22Rv1 (cell line): ENCODE measurements at regions not wholly inside any gene's neighbourhood (a gene's known extent, or its start where the extent isn't known, plus 50 kb on each side); places are given as distances from the start of the nearest gene placed in this dataset.

Experiments used
- ZFX ChIP-seq: fragments of 450-650 bp; IDR thresholded peaks from 2 replicates; pipeline ENCODE4 v1.6.1; 2017; ENCODE audit warnings: antibody characterized with exemption, borderline replicate concordance
- TF ChIP-seq, protein P1 (sequence below): fragments of 450-650 bp; IDR thresholded peaks from 2 replicates; pipeline ENCODE4 v1.5.1; 2017; ENCODE audit warnings: mild to moderate bottlenecking

- TF ChIP-seq, protein P1, sequence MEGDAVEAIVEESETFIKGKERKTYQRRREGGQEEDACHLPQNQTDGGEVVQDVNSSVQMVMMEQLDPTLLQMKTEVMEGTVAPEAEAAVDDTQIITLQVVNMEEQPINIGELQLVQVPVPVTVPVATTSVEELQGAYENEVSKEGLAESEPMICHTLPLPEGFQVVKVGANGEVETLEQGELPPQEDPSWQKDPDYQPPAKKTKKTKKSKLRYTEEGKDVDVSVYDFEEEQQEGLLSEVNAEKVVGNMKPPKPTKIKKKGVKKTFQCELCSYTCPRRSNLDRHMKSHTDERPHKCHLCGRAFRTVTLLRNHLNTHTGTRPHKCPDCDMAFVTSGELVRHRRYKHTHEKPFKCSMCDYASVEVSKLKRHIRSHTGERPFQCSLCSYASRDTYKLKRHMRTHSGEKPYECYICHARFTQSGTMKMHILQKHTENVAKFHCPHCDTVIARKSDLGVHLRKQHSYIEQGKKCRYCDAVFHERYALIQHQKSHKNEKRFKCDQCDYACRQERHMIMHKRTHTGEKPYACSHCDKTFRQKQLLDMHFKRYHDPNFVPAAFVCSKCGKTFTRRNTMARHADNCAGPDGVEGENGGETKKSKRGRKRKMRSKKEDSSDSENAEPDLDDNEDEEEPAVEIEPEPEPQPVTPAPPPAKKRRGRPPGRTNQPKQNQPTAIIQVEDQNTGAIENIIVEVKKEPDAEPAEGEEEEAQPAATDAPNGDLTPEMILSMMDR: no peak
- no peak for TF ChIP-seq ZFX
Observed at GRCh38 chr10:131642966-131643365, 257.8 kb upstream of the PPP2R2D start.
